HG02884 (cell line): ENCODE measurements at regions not wholly inside any gene's neighbourhood (a gene's known extent, or its start where the extent isn't known, plus 50 kb on each side); places are given as distances from the start of the nearest gene placed in this dataset.
"Not testable (repeated sequence)": the region's sequence is repeated elsewhere in the genome, so short reads cannot be mapped to it uniquely, and the experiment has no call there.

Source experiments
- ATAC-seq: cut with Tn5 transposase; IDR thresholded peaks from one replicate; pipeline ENCODE4 v1.9.1; 2021; ENCODE audit warnings: mild to moderate bottlenecking, moderate library complexity; ENCODE audit not compliant: unreplicated experiment

GRCh38 chr21:22691658-22692057, 1693.4 kb downstream of the NCAM2 start:
- no peak for ATAC-seq

GRCh38 chr21:22703521-22703920, 1705.3 kb downstream of the NCAM2 start:
- no peak for ATAC-seq

- no peak for ATAC-seq
Observed at GRCh38 chr21:22710721-22711120, 1712.5 kb downstream of the NCAM2 start.

GRCh38 chr21:22711636-22712035, 1713.4 kb downstream of the NCAM2 start:
- ATAC-seq: no peak

- peak; percentile 59 for ATAC-seq
Observed at GRCh38 chr21:22725436-22725835, 1727.2 kb downstream of the NCAM2 start.

- ATAC-seq: no peak
Observed at GRCh38 chr21:22728091-22728490, 1729.9 kb downstream of the NCAM2 start.

- no peak for ATAC-seq
Observed at GRCh38 chr21:22743085-22743484, 1744.9 kb downstream of the NCAM2 start.

GRCh38 chr21:22754746-22755145, 1756.5 kb downstream of the NCAM2 start:
- ATAC-seq: no peak

- no peak for ATAC-seq
Observed at GRCh38 chr21:22758478-22758877, 1760.3 kb downstream of the NCAM2 start.

- no peak for ATAC-seq
Observed at GRCh38 chr21:22762463-22762862, 1764.3 kb downstream of the NCAM2 start.

GRCh38 chr21:22763442-22763841, 1765.2 kb downstream of the NCAM2 start:
- no peak for ATAC-seq

- ATAC-seq: no peak
Observed at GRCh38 chr21:22764222-22764621, 1766.0 kb downstream of the NCAM2 start.

- ATAC-seq: no peak
Observed at GRCh38 chr21:22791376-22791775, 1793.2 kb downstream of the NCAM2 start.

- no peak for ATAC-seq
Observed at GRCh38 chr21:22791986-22792560, 1793.9 kb downstream of the NCAM2 start.

- no peak for ATAC-seq
Observed at GRCh38 chr21:22795091-22795490, 1796.9 kb downstream of the NCAM2 start.

GRCh38 chr21:22795644-22796043, 1797.4 kb downstream of the NCAM2 start:
- ATAC-seq: no peak

GRCh38 chr21:22796147-22796546, 1797.9 kb downstream of the NCAM2 start:
- no peak for ATAC-seq

GRCh38 chr21:22804151-22804550, 1805.9 kb downstream of the NCAM2 start:
- no peak for ATAC-seq

- no peak for ATAC-seq
Observed at GRCh38 chr21:22806278-22806677, 1808.1 kb downstream of the NCAM2 start.

GRCh38 chr21:22813201-22813600, 1815.0 kb downstream of the NCAM2 start:
- no peak for ATAC-seq

- not testable (repeated sequence) for ATAC-seq
Observed at GRCh38 chr21:22818681-22819485, 1820.7 kb downstream of the NCAM2 start.

GRCh38 chr21:22827422-22827821, 1829.2 kb downstream of the NCAM2 start:
- no peak for ATAC-seq

- ATAC-seq: no peak
Observed at GRCh38 chr21:22842875-22843274, 1844.7 kb downstream of the NCAM2 start.
